IMR-90 (cell line): ENCODE measurements at regions not wholly inside any gene's neighbourhood (a gene's known extent, or its start where the extent isn't known, plus 50 kb on each side); places are given as distances from the start of the nearest gene placed in this dataset.

Experiments used
- CTCF ChIP-seq: conservative IDR thresholded peaks from 2 replicates; pipeline ENCODE4 v1.5.1; 2012; ENCODE audit warnings: mild to moderate bottlenecking, low read depth, low read length, improper control_type of control experiment
- ELK1 ChIP-seq: fragments of 150-350 bp; IDR thresholded peaks from 2 replicates; pipeline ENCODE4 v1.6.1; 2016; ENCODE audit warnings: low read depth, mild to moderate bottlenecking, low read length, moderate library complexity, borderline replicate concordance
- MXI1 ChIP-seq: IDR thresholded peaks from 2 replicates; pipeline ENCODE4 v1.6.1; 2012; ENCODE audit warnings: low read depth, mild to moderate bottlenecking, low read length, moderate library complexity, borderline replicate concordance
- POLR2A ChIP-seq: IDR thresholded peaks from 2 replicates; pipeline ENCODE4 v1.6.1; 2012; ENCODE audit warnings: mild to moderate bottlenecking, low read depth, low read length
- RAD21 ChIP-seq: IDR thresholded peaks from 2 replicates; pipeline ENCODE4 v1.6.1; 2012; ENCODE audit warnings: low read length, improper control_type of control experiment
- RCOR1 ChIP-seq: IDR thresholded peaks from 2 replicates; pipeline ENCODE4 v1.6.1; 2012; ENCODE audit warnings: mild to moderate bottlenecking, low read length, improper control_type of control experiment; ENCODE audit not compliant: insufficient replicate concordance

GRCh38 chr2:44056947-44057346, 61.2 kb upstream of the LRPPRC start:
- no peak for TF ChIP-seq CTCF
- no peak for TF ChIP-seq ELK1
- TF ChIP-seq RAD21: no peak
- no peak for TF ChIP-seq MXI1
- TF ChIP-seq POLR2A: no peak
- no peak for TF ChIP-seq RCOR1
